KBM-7 (cell line): ENCODE measurements at regions not wholly inside any gene's neighbourhood (a gene's known extent, or its start where the extent isn't known, plus 50 kb on each side); places are given as distances from the start of the nearest gene placed in this dataset.
"Not testable (repeated sequence)": the region's sequence is repeated elsewhere in the genome, so short reads cannot be mapped to it uniquely, and the experiment has no call there.

Experiments
- DNase-seq: peaks from one replicate; pipeline ENCODE4 v3.0.0-alpha.2; 2015
- in situ Hi-C: fragments of 300-500 bp; cut with MboI; formaldehyde crosslinking; loops from 2 replicates; pipeline ENCODE4 v1.14.3; 2020; ENCODE audit warnings: low sequenced_read_pairs, low pct_unique_long_range_greater_than_20kb, mixed read lengths

- no peak for DNase-seq
- in situ Hi-C loops = no loop called here
Measured at GRCh38 chr4:15320121-15320678, 107.6 kb upstream of the C1QTNF7 start.

DNA sequence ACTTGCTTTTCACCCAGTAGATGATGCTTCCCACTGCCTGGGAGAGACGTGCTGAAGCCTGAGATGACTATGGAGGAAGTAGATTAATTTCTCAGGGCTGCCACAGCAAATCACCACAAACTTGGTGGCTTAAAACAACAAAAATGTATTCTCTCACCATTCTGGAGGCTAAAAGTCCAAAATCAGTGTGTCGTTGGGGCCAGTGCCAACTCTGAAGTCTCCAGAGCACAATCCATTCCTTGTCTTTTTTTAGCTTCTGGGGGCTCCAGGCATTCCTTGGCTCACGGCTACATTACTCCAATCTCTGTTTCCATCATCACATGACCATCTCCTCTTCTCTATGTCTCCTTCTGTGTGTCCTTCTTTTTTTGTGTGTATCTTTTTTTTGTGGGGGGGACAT lies 105.8 kb upstream of the C1QTNF7 start:
- in situ Hi-C loops = no loop called here
- no peak for DNase-seq

GRCh38 chr4:15325987-15326386 lies 101.8 kb upstream of the C1QTNF7 start:
- in situ Hi-C loops = no loop called here
- no peak for DNase-seq

- in situ Hi-C loops = no loop called here
- DNase-seq = no peak
Measured at GRCh38 chr4:15327311-15328298, 100.2 kb upstream of the C1QTNF7 start.

GRCh38 chr4:15331930-15332329 lies 95.9 kb upstream of the C1QTNF7 start:
- in situ Hi-C loops = no loop called here
- DNase-seq = no peak

GRCh38 chr4:15332377-15332776 lies 95.5 kb upstream of the C1QTNF7 start:
- in situ Hi-C loops = no loop called here
- no peak for DNase-seq

GRCh38 chr4:15333692-15334633 lies 93.9 kb upstream of the C1QTNF7 start:
- DNase-seq = no peak
- in situ Hi-C loops = no loop called here

DNA sequence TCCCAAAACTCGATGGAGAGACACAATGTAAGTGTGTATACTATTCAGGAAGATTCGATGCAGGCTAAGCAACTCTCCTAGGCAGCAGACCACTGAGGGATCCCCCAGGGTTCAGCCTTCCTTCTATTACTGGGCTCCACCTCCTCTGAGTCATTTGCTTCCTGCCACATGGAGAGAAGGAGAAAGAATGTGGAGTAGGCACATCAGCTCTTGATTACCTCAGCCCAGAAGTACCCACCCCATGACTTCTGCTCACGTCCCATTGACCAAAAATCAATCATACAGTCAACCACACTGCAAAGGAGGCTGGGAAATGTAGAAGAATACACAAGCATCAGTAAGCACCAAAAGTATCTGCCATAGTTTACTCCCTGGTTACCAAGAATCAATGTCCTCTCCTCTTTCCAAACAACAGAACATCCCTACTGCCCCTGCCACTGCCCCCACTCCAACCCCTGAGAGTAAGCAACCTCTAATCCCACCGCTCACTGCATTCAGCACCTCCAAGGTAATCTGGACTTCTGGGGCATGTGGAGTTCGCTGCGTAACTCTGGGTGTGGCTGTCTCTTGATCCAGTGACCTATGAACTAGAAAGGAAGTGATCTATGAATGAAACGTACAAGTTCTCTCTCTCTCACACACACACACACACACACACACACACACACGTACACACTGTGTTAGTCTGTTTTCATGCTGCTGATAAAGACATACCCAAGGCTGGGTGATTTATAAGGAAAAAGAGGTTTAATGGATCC lies 91.2 kb upstream of the C1QTNF7 start:
- no peak for DNase-seq
- in situ Hi-C loops = no loop called here

DNA sequence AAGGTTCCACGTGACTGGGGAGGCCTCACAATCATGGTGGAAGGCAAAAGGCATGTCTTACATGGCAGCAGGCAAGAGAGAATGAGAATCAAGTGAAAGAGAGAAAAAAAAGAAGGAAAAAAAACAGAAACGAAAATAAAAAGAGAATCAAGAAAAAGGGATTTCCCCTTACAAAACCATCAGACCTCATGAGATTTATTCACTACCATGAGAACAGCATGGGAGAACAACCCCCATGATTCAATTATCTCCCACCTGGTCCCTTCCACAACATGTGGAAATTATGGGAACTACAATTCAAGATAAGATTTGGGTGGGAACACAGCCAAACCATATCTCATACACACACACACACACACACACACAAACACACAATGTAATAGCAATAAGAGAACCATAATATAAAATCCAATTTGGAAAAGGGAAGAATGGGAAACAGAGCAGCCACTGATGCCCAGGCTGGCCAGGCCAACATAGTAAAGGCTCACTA lies 90.6 kb upstream of the C1QTNF7 start:
- DNase-seq, in situ Hi-C loops: not testable (repeated sequence)

DNA sequence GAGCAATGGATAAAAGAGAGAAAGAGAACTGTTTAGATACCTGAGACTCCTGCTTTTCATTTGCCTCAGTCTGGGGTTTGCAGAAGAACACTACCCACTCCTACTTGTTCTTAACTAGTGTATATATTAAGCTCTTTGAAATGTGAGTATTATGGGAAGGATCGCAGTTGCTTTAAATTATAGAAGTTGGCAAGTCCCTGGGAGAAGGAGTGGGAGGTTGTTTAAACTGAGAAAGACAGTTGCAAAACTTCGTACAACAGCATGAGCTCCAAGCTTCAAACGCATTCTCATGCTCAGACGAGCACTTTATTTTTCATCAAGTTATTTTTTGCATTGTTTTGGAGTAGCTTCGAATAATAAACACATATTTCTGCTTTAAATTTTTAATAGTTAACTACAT lies 88.1 kb upstream of the C1QTNF7 start:
- in situ Hi-C loops = no loop called here
- no peak for DNase-seq

DNA sequence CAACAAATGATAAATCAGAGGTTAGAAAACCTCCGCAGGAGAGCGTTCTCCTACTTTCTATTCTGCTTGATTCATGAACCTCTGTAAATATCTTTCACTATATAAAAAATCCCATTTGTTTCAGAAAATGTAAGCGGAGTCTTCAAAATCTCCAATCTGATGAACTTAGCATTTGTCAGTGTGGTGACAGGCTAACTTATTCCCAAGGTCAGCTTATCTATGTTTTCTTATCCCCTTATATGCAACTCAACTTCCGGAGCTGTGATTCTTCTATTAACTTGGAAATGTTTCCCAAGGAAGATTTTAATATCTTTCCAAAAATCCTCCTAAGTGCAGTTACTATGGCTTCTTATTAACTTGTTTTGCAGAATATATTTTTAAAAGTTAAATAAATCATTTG lies 87.5 kb upstream of the C1QTNF7 start:
- DNase-seq = no peak
- in situ Hi-C loops = no loop called here

GRCh38 chr4:15340902-15341732 lies 86.7 kb upstream of the C1QTNF7 start:
- DNase-seq = no peak
- in situ Hi-C loops = no loop called here

DNA sequence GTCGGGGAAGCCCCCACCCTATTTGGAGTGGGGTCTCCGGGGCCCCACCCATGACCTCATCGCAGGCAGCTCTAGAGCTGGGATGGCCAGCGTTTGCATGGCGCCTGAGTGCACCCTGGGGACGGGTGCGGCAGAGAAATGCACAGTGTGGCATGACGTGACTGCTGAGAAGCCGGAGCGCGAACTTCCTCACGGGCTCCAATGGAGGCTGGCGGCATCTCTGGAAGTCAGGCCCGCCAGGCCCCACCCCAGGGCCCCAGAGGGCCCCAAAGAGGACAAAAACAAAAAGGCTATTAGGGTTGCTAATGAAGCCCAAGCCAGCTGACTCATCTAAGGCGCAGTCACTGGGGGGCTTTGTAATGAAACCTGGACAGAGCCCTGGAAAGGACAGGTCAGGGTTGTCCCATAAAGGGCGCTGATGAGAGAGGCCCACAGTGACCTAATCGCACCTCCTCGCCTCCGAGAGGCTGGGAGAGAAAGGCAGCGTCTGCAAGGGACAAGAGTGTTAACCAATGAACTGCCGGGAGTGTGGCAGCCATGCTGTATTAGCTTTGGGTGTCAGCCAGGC lies 86.0 kb upstream of the C1QTNF7 start:
- DNase-seq = no peak

GRCh38 chr4:15343000-15343399 lies 84.8 kb upstream of the C1QTNF7 start:
- in situ Hi-C loops = no loop called here
- no peak for DNase-seq

More for the DNA sequence above, 86.0 kb upstream of the C1QTNF7 start:
- in situ Hi-C loops = no loop called here

DNA sequence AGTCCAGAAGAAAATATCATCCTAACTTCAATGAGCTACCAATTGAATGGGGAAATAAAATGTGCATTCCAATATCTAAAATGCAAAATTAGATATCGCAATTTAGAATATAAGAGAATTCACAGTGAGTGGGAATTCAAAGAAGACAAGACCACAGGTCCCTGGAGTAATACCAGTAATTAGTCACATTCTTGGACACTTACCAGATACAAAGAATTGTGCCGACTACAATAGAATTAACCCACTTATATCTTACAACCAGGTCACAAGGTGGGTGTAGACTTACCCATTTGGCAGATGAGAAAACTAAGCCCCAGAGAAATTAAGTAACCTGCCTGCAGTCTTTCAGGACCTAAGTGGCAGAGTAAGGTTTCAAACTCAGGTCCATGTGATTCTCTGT lies 84.3 kb upstream of the C1QTNF7 start:
- DNase-seq = no peak
- in situ Hi-C loops = no loop called here

GRCh38 chr4:15344041-15344440 lies 83.8 kb upstream of the C1QTNF7 start:
- no peak for DNase-seq
- in situ Hi-C loops = no loop called here

GRCh38 chr4:15345134-15345533 lies 82.7 kb upstream of the C1QTNF7 start:
- in situ Hi-C loops = no loop called here

DNA sequence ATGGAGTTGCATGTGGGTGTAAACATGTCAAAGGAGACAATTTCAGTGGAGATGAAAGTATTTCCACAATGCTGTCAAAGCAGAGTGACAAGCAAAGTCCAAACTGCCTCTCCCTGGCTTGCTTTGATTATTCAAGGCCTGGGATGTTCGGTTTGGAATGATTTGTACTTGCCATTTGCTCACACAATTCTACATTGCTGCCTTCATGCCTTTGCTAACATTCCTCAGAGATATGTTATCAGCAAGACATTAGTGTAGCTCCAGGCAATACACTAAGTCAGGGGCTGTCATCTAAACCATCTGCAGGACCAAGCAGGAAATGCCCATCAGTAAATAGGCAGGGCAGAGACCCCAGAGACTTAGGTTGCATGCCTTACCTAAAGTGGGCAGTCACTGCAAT lies 79.6 kb upstream of the C1QTNF7 start:
- no peak for DNase-seq
- in situ Hi-C loops = no loop called here

More at GRCh38 chr4:15345134-15345533, 82.7 kb upstream of the C1QTNF7 start:
- DNase-seq = no peak
